Stimulated activated CD8-positive, alpha-beta memory T cell treated with anti-CD3 and anti-CD28 coated beads, Interleukin-4, amount 100 ng/mL, for 48 hours (primary cell): ENCODE measurements at regions not wholly inside any gene's neighbourhood (a gene's known extent, or its start where the extent isn't known, plus 50 kb on each side); places are given as distances from the start of the nearest gene placed in this dataset.

Experiments used
- DNase-seq: peaks from one replicate; pipeline ENCODE4 v3.0.0-alpha.2; 2020

DNA sequence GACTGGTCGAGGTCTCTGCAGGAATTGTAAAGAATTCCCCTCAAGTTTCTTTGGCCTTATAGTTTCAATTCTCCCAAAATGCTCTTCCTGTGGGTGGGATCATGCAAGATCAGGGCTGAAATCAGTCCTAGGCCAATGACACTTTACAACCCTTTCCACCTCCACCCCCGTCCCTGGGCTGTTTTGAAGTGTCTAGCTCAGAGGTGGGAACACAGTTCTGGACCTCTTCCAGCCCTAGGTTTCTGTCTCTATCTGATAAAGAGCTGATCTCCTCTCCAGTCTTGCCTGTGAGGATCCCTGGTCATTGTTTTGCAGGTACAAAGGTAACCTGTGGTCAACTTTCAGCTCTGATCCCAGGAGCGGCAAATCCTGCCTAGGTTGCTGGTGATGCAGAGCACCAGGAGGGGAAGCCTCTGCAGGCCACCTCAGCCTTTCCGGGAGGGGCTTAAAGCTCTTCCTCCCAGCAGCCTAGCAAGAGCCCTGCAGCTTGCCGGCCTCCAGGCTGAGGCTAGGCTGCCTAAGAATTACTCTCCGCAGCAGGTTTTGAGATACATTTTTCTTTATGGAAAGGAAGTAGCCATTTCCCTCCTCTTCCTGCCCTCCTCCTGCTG lies 69.8 kb upstream of the WIPF1 start:
- no peak for DNase-seq

DNA sequence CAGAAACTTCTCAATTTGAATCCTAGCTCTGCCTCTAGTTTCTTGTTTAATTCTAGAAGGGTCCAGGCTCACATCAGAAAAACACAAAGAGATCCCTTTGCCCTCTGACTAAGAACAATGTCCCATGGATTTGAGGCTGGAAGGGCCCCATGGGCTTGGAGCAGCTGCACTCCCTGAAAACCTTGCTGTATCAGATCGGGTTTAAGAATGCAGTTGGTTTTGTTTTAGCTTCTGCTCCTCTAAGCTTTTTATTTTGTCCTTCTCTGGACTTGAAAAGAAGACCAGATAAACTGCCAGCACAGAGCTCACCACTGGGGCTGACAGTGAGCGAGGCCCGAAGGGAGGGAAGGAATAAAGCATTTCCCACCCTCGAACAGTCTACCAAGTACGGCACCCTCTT lies 69.2 kb upstream of the WIPF1 start:
- no peak for DNase-seq

DNA sequence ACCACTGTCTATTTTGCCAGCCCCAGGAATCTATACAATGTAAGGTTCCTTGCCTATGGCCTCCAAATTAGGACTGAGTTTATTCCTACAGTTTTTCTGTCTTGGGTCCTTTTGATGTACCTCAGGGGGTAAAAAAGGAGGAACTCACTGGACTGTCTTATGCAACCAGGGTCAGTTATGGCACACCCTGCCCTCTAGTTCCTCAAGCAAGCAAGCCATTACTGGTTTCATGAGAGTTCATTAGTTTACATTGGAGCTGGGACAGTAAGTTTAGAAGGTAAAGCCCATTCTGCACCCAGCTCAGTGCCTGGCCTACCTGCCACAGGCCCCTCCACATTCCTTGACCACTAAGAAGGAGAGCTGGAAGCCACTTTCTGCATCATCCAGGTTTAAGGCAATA lies 68.7 kb upstream of the WIPF1 start:
- no peak for DNase-seq

DNA sequence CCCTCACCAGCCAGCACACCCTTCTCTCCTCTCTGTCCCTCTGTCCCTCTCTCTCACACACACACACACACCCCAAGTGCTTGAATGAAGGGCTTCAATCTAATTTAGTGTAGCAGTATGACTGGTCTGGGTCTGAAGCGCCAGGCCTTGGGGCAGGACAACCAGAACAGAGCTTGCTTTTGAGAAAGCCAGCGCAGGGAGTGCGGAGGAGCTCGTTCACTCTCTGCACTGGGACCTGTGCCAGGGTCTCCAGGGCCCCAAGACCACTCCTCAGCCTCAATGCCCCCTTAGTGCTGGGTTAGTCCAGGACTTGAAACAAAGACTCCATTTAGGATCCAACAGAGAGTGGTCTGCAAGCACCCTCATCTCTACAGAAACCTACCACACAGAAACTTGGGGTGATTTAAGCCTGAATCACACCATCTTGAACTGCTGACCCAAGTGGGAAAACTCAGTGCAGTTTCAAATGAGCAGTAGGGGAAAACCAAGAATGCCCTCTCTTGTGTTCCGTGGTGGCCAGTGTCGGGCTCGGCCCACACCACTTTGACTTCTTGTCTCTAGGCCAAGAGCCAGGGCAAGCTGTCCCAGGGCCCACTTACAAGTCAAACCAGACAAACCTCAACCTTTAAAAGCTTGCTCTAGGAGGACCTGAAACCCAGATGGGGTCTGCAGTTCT lies 66.6 kb upstream of the WIPF1 start:
- no peak for DNase-seq

DNA sequence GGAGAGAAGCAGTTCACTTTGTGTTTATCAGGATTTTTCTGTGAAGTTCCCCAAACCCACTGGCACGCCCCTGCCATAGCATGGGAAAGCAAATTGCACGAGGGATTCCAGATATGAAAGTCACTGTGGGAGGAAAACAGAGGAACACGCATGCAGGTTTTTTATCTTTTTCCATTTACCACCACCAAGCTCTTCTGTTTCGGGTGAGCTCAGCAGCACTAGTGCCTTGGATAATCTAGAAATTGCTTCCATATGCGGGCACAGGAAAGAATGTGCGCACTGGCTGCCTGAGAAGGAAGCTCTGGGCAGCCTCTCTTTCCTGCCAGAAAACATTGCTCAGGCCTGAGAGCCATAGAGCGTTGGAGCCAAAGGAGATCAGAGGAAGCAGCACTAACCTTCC lies 65.9 kb upstream of the WIPF1 start:
- DNase-seq = no peak

DNA sequence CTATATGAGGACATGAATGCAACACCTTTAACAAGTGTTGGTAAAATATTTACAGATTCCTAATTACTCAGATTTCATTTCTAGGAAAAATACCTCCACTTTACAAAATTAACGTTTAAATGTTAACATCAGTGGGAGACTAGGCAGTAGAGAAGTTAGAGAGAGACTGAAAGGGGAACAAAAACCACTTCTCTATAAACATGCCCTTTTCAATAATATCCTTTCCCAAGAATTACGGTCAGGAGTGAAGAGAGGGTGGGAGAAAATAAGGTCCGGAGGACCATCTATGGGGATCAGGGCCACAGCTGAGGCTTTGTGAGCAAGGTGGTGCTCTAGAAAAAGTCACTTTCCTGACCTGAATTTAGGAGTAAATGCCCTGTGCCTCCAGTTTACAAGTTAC lies 65.3 kb upstream of the WIPF1 start:
- DNase-seq = no peak

DNA sequence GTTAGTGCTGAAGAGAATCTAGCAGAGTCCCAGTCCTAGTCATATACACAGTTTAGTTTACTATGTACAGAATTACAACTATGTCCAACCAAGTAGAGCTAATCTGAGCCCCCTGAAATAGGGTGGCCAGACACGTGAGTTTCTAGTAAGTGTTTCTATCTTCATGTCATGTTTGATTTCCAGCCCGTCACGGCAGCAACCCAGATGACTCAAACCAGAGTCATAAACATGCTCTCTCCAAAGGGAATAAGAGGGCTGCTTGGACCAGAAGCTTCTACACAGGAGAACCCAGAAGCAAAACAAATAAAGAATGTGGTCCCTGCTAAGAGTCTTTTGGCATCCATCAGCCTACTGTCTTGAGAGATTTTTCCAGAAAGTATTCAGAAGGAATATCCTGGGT lies 64.9 kb upstream of the WIPF1 start:
- DNase-seq = no peak

DNA sequence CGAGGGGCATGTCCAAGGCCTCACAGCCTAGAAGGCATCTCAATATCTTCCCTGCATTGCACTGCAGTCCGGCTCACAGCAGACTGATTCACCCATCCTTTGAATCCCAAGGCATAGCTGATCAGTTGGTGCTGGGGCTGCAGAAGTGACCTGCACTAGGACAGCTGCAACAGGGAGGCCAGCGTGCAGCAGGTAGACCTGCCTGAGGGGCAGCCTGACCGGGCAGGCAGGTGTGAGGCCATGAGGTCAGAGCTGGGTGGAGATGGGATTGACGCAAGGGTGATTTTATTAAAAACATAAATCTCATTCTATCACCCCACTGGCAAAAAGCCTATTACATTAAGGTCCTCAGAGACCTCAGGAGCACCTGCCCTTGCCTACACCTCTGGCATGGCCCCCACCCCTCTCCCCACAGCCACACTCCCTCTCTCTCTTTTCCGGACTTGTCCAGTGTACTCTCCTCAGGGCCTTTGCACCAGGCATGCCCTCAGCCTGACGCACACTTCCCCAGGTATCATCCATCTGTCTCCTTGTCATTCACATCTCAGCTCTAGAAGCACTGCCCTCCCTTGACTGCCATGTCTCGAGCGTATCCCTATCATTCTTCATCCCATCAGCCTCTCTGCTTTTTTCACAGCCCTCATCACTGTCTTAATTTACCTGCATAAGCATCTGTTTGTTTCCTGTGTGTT lies 63.5 kb upstream of the WIPF1 start:
- no peak for DNase-seq

DNA sequence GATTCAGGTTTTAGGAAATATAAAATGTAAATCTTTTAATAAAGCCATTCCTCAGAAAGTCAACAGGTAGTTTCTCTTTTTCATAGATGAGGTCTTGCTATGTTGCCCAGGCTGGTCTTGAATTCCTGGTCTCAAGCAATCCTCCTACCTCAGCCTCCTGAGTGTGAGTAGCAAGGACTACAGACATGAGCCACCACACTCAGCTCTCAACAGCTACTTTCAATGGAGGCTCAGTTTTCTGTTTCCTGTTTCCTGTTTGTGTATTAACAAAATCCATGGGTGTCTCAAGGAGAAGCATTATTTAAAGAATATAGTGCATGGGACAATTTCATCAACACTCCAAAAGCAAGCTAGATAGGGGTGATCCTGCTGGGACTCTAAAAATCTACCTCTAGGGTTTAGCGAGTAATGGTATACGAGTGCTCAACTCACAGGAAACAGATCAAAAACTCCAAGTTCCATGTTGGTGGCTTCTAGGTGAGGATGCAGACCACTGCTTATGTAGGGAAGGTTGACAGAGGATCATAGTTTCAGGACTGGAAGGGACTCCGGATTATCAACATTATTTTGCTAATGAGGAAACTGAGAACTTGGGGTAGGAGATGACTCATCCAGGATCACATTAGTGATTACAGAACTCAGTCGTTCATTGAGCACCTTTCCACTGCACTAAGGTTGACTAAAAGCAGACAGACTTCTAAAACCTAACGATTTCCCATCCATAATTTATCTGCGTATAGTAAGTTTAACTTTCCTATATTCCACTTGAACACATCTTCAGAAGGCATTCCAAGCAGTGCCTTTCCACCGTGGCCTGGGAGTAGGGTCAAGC lies 61.7 kb upstream of the WIPF1 start:
- no peak for DNase-seq

DNA sequence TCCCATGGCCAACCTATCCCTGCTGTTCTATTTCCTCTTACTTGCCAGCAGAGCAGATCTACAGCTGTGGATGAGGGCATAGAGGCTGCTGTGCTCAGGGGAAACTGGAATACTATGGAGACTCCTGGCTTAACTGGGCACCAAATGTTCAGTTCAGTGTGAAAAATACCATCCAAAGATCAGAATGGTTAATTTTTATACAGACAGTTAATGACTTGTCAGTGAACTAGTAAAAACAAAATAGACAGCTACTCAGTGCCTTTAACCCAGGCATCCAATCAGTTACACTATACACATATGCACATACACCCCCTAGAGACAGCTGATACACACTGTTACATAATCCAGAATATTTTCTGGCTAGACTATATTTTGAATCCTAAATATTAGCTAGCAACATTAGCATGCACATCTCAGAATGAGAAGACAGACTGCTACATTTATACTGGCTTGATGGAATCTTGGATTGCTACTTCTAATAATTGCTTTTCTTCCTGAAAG lies 59.1 kb upstream of the WIPF1 start:
- DNase-seq = no peak

DNA sequence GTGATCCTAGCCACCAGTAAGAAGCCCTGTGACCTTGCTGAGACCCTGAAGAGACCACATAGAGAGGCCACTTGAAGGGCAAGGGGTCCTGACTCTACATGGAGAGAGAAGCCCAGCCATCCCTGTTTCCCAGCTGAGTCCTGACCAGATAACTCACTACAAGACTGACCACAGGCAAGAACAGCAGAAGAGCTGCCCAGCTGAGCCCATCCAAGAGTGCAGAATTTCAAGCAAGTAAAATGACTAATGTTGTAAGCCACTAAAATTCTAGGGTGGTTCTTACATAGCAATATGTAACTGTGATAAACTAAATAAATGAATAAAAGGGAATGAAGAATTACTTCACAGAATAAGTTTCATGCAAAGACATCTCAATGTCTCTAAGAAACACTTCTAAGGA lies 58.4 kb upstream of the WIPF1 start:
- no peak for DNase-seq

DNA sequence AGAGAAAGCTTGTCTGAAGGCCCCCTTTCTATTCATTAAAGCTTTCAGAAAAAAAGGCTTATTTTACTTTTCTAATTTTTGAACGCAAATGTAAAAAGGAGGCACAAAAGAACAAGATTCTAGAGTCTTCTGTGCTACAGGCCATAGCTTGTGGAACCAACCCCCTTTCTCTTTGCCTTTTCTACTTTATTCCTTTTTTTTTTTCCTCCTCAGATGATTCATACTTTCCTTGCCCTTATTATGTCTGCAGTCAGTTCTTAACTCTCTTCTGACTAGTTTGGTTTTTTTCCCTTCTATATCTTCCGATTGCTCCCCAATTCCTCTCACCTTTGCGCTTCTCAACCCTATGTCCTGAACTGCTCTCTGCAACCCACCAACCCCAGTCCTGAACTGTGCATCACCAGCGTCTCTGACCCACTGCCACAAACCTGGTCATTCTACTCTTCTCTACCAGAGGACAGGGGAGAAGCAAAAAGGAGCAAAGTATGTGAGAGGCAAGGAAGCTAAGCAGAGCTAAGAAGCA lies 56.9 kb upstream of the WIPF1 start:
- DNase-seq = no peak

DNA sequence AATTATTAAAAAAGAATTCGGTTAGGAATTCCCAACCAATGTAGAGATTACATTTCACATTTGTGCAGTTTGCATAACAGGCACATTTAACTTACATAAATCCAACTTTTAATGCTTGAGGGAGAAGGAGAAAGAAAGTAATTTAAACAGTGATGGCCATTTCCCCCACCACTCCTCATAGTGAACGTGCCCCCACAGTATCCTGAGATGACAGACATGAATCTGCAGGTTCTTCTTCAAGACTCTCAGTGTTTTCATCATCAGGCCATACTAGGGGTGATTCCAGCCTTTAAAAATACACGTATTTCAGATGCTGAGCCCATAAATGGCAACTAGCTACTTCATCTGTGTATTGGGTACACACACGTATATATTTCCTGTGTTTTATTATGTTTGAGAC lies 51.3 kb upstream of the WIPF1 start:
- DNase-seq = no peak
